NCI-H1930 (cell line): ENCODE measurements at regions not wholly inside any gene's neighbourhood (a gene's known extent, or its start where the extent isn't known, plus 50 kb on each side); places are given as distances from the start of the nearest gene placed in this dataset.

Experiments used
- DNase-seq, 2 experiments: peaks; one replicate each; lab custom pipeline; 2025; lab: John Stamatoyannopoulos, UW

GRCh38 chr3:30355622-30356021 lies 250.8 kb upstream of the TGFBR2 start:
- no peak for DNase-seq

- no peak for DNase-seq
Observed at GRCh38 chr3:30356866-30357753, 249.3 kb upstream of the TGFBR2 start.

GRCh38 chr3:30357897-30358296 lies 248.5 kb upstream of the TGFBR2 start:
- DNase-seq: no peak

- no peak for DNase-seq
Observed at GRCh38 chr3:30358871-30359270, 247.5 kb upstream of the TGFBR2 start.

GRCh38 chr3:30368978-30369377 lies 237.4 kb upstream of the TGFBR2 start:
- DNase-seq: no peak

GRCh38 chr3:30370681-30371271 lies 235.6 kb upstream of the TGFBR2 start:
- DNase-seq: no peak

- no peak for DNase-seq
Observed at GRCh38 chr3:30372837-30373236, 233.6 kb upstream of the TGFBR2 start.

- no peak for DNase-seq
Observed at GRCh38 chr3:30384546-30385072, 221.8 kb upstream of the TGFBR2 start.

- DNase-seq: no peak
Observed at GRCh38 chr3:30393079-30393478, 213.3 kb upstream of the TGFBR2 start.

- DNase-seq: no peak
Observed at GRCh38 chr3:30397030-30397429, 209.4 kb upstream of the TGFBR2 start.

GRCh38 chr3:30399394-30400181 lies 206.8 kb upstream of the TGFBR2 start:
- no peak for DNase-seq

- no peak for DNase-seq
Observed at GRCh38 chr3:30400926-30401325, 205.5 kb upstream of the TGFBR2 start.

- DNase-seq: no peak
Observed at GRCh38 chr3:30401971-30402370, 204.4 kb upstream of the TGFBR2 start.

- no peak for DNase-seq
Observed at GRCh38 chr3:30407651-30408050, 198.8 kb upstream of the TGFBR2 start.

- DNase-seq: no peak
Observed at GRCh38 chr3:30408105-30408557, 198.3 kb upstream of the TGFBR2 start.

GRCh38 chr3:30418443-30418842 lies 188.0 kb upstream of the TGFBR2 start:
- DNase-seq: no peak

GRCh38 chr3:30421266-30421665 lies 185.1 kb upstream of the TGFBR2 start:
- DNase-seq: no peak

- DNase-seq: no peak
Observed at GRCh38 chr3:30426293-30426993, 180.0 kb upstream of the TGFBR2 start.

- no peak for DNase-seq
Observed at GRCh38 chr3:30428251-30428650, 178.2 kb upstream of the TGFBR2 start.

GRCh38 chr3:30435861-30436331 lies 170.5 kb upstream of the TGFBR2 start:
- no peak for DNase-seq

GRCh38 chr3:30437171-30437601 lies 169.2 kb upstream of the TGFBR2 start:
- DNase-seq: no peak

GRCh38 chr3:30438126-30438525 lies 168.3 kb upstream of the TGFBR2 start:
- no peak for DNase-seq
